ENCODE measurements at regions not wholly inside any gene's neighbourhood (a gene's known extent, or its start where the extent isn't known, plus 50 kb on each side); places are given as distances from the start of the nearest gene placed in this dataset.

DNA sequence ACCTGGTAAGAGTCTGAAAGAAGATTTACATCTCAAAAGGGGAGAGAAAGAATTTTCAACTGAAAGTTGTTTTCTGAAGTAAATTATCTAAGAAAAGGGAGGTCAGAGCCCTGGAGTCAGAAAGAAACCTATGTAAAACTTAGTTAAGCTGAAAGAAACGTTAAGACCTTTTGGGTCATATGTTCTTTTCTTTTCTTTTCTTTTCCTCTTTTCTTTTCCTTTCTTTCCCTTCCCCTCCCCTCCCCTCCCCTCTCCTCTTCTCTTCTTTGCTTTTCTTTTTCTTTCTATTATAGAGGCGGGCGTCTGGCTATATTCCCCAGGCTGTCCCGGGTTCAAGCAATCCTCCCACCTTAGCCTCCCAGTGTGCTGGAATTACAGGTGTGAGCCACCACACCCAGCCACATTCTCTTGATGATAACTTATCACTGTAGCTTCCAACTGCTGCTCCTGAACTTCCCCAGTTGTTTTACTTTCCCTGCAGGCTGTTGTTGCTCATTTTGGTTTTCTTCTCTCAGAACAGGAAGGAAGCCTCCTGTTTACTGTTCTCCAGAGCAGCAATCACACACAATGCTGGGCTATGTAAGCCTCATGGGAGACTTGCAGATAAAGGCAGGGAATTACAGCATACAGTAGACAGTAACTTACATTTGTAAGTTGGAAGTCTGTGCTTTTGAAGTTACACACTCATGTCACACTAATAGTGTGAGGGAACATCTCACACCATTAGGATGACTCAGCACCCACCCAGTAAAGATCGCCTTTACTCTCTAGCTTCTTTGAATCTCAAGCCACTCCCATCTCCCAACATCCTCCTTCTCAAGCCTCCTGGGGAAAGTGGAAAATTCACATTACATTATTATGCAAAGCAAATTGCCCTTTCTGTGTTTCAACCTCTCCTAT lies 2216.6 kb upstream of the WWC1 start:
- no peaks in the 10 kb centered on the region for H3K27me3 ChIP-seq
- TF ChIP-seq, protein P1, sequence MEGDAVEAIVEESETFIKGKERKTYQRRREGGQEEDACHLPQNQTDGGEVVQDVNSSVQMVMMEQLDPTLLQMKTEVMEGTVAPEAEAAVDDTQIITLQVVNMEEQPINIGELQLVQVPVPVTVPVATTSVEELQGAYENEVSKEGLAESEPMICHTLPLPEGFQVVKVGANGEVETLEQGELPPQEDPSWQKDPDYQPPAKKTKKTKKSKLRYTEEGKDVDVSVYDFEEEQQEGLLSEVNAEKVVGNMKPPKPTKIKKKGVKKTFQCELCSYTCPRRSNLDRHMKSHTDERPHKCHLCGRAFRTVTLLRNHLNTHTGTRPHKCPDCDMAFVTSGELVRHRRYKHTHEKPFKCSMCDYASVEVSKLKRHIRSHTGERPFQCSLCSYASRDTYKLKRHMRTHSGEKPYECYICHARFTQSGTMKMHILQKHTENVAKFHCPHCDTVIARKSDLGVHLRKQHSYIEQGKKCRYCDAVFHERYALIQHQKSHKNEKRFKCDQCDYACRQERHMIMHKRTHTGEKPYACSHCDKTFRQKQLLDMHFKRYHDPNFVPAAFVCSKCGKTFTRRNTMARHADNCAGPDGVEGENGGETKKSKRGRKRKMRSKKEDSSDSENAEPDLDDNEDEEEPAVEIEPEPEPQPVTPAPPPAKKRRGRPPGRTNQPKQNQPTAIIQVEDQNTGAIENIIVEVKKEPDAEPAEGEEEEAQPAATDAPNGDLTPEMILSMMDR (IDR thresholded peaks at IDR 0.05) = no peak
- no peak for ATAC-seq
- intact Hi-C loops (cut with DNase I) = no loop called here
- no peak for DNase-seq
- H3K36me3 ChIP-seq = no peaks in the 10 kb centered on the region
- H3K4me1 ChIP-seq = no peaks in the 10 kb centered on the region
- H3K27ac ChIP-seq = no peak overlapping the region
- H3K9me3 ChIP-seq = no peaks in the 10 kb centered on the region
- no peak overlapping the region for H3K4me3 ChIP-seq

- H3K36me3 ChIP-seq = no peaks in the 10 kb centered on the region
- H3K4me3 ChIP-seq = no peak overlapping the region
- TF ChIP-seq, protein P1 (IDR thresholded peaks at IDR 0.05) = no peak
- H3K4me1 ChIP-seq = no peaks in the 10 kb centered on the region
- no peaks in the 10 kb centered on the region for H3K27me3 ChIP-seq
- DNase-seq (no peak), ATAC-seq (no peak)
- H3K27ac ChIP-seq = no peak overlapping the region
- intact Hi-C loops (cut with DNase I) = no loop called here
- H3K9me3 ChIP-seq = no peaks in the 10 kb centered on the region
Measured at GRCh38 chr5:166083183-166083959, 2208.1 kb upstream of the WWC1 start.

- no peak for DNase-seq
- no peaks in the 10 kb centered on the region for H3K9me3 ChIP-seq
- TF ChIP-seq, protein P1 (IDR thresholded peaks at IDR 0.05) = no peak
- intact Hi-C loops (cut with DNase I) = no loop called here
- no peak overlapping the region for H3K27ac ChIP-seq
- H3K27me3 ChIP-seq = no peaks in the 10 kb centered on the region
- no peak for ATAC-seq
- H3K4me3 ChIP-seq = no peak overlapping the region
- no peaks in the 10 kb centered on the region for H3K36me3 ChIP-seq
- H3K4me1 ChIP-seq = no peaks in the 10 kb centered on the region
Measured at GRCh38 chr5:166086568-166086967, 2204.9 kb upstream of the WWC1 start.

- no peaks in the 10 kb centered on the region for H3K4me1 ChIP-seq
- no peaks in the 10 kb centered on the region for H3K27me3 ChIP-seq
- no peak overlapping the region for H3K4me3 ChIP-seq
- TF ChIP-seq, protein P1 (IDR thresholded peaks at IDR 0.05) = no peak
- no peaks in the 10 kb centered on the region for H3K9me3 ChIP-seq
- no peak overlapping the region for H3K27ac ChIP-seq
- ATAC-seq = no peak
- no peaks in the 10 kb centered on the region for H3K36me3 ChIP-seq
- intact Hi-C loops (cut with DNase I) = no loop called here
- no peak for DNase-seq
Measured at GRCh38 chr5:166088389-166089039, 2202.9 kb upstream of the WWC1 start.

DNA sequence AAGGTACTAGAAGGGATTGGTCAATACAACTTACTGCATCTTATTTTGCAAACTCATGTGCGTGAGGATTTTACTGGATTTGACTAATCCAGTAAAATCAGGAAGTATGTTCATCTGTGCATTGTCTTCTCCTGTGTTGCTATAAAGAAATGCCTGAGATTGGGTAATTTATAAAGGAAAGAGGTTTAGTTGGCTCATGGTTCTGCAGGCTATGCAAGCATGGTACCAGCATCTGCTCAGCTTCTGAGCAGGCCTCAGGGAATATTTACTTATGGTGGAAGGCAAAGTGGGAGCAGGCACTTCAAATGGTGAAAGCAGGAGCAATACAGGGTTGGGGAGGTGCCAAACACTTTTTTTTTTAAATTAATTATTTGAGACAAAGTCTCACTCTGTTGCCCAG lies 2199.5 kb upstream of the WWC1 start:
- DNase-seq (no peak), ATAC-seq (no peak)
- Histone ChIP-seq H3K4me1 (no peaks in the 10 kb centered on the region), H3K36me3 (no peaks in the 10 kb centered on the region), H3K27ac (no peak overlapping the region), H3K27me3 (no peaks in the 10 kb centered on the region), H3K9me3 (no peaks in the 10 kb centered on the region), H3K4me3 (no peak overlapping the region)
- TF ChIP-seq, protein P1 (IDR thresholded peaks at IDR 0.05) = no peak
- intact Hi-C loops (cut with DNase I) = no loop called here

Measured in upper lobe of right lung (tissue), 1 donor.